ENCODE measurements at regions not wholly inside any gene's neighbourhood (a gene's known extent, or its start where the extent isn't known, plus 50 kb on each side); places are given as distances from the start of the nearest gene placed in this dataset.
"Not testable (repeated sequence)": the region's sequence is repeated elsewhere in the genome, so short reads cannot be mapped to it uniquely, and the experiment has no call there.

DNA sequence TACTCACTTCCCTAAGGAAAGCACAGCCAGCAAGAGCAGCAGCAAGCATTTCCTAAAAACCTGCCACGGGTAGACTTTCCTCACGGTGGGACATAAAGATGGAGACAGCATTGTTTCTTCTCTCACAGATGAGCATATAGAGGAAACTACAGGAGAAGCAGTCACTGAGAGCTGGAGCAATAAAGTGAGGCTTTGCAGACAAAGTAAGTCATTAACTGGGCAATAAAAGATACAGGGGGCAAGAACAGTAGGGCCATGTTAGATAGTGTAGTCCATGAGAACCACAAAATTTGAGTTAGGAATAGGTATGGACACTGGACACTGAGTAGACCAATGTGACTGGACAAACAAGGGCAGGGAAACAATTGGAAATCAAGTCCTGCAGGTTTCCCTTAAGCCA lies 240.1 kb upstream of the NFIA start:
- Histone ChIP-seq H3K27ac (no peak overlapping the region), H3K4me3 (no peak overlapping the region), H3K4me1 (ENCODE audit: low read depth) (no peaks in the 10 kb centered on the region), H3K9me3 (ENCODE audit: low read depth) (no peaks in the 10 kb centered on the region), H3K27me3 (no peaks in the 10 kb centered on the region), H3K36me3 (no peaks in the 10 kb centered on the region)
- DNase-seq (ENCODE audit: low read depth in 1 of 2, low spot score in 1 of 2) = no peak
- TF ChIP-seq, protein P1, sequence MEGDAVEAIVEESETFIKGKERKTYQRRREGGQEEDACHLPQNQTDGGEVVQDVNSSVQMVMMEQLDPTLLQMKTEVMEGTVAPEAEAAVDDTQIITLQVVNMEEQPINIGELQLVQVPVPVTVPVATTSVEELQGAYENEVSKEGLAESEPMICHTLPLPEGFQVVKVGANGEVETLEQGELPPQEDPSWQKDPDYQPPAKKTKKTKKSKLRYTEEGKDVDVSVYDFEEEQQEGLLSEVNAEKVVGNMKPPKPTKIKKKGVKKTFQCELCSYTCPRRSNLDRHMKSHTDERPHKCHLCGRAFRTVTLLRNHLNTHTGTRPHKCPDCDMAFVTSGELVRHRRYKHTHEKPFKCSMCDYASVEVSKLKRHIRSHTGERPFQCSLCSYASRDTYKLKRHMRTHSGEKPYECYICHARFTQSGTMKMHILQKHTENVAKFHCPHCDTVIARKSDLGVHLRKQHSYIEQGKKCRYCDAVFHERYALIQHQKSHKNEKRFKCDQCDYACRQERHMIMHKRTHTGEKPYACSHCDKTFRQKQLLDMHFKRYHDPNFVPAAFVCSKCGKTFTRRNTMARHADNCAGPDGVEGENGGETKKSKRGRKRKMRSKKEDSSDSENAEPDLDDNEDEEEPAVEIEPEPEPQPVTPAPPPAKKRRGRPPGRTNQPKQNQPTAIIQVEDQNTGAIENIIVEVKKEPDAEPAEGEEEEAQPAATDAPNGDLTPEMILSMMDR (IDR thresholded peaks at IDR 0.05; ENCODE audit: low read depth, low read length) = no peak

DNA sequence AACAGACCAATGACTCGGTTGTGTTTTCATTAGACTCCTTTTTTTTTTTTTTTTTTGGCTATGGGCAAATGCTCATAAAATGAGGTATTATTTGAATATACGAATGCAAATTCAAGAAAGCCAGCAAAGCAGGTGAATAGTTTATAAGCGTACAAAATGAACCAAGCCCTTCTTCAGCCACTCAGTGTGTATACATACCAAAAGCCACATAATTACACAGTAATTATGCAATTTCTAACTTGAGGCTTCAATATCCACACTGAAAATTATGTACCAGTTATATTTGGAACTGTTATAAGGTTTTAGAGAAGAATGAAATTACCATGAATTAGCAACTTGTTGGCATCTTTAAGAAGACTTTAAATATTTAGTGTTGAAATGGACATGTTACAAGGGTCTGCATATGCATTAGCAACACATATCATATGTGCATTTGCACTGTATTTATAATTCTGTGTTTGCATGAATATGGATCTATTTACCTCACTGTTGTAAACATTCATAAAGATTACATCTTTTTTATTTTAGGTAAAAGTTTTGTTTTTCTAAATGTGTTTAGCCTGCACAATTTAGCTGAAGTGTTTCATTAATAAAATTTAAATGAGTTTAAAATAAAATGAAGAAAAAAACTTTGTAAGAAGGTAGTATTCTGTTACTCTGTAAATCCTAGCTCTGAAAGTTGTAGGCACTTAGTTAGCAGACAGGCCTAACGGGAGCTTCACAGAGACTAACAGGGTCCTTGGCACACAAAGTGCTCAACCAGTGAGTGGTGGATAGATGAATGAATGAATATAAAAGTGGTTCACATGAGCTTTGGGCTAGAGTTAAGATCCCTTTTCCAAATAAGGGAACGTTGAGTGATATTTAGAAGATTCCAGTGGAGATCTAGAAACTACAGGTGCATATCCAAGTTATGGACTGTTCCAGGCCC lies 241.0 kb upstream of the NFIA start:
- no peak overlapping the region for H3K27ac ChIP-seq
- no peak overlapping the region for H3K4me3 ChIP-seq

DNA sequence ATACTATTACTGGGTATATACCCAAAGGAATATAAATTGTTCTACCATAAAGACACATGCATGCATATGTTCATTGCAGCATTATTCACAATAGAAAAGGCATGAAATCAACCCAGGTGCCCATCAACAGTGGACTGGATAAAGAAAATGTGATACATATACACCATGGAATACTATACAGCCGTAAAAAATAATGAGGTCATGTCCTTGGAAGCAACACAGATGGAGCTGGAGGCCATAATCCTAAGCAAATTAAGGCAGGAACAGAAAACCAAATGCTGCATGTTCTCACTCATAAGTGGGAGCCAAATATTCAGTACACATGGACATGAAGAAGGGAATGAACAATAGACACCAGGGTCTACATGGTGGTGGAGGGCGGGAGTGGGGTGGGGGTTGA lies 241.9 kb upstream of the NFIA start:
- not testable (repeated sequence) for H3K4me3 ChIP-seq; H3K4me1 ChIP-seq (ENCODE audit: low read depth); H3K27me3 ChIP-seq; H3K27ac ChIP-seq; H3K36me3 ChIP-seq; DNase-seq (ENCODE audit: low read depth in 1 of 2, low spot score in 1 of 2); H3K9me3 ChIP-seq (ENCODE audit: low read depth)

More for the DNA sequence above, 241.0 kb upstream of the NFIA start:
- H3K27me3 ChIP-seq = no peaks in the 10 kb centered on the region
- H3K4me1 ChIP-seq (ENCODE audit: low read depth) = no peaks in the 10 kb centered on the region
- H3K9me3 ChIP-seq (ENCODE audit: low read depth) = no peaks in the 10 kb centered on the region
- H3K36me3 ChIP-seq = no peaks in the 10 kb centered on the region
- TF ChIP-seq, protein P1 (IDR thresholded peaks at IDR 0.05; ENCODE audit: low read depth, low read length) = no peak
- no peak for DNase-seq (ENCODE audit: low read depth in 1 of 2, low spot score in 1 of 2)

DNA sequence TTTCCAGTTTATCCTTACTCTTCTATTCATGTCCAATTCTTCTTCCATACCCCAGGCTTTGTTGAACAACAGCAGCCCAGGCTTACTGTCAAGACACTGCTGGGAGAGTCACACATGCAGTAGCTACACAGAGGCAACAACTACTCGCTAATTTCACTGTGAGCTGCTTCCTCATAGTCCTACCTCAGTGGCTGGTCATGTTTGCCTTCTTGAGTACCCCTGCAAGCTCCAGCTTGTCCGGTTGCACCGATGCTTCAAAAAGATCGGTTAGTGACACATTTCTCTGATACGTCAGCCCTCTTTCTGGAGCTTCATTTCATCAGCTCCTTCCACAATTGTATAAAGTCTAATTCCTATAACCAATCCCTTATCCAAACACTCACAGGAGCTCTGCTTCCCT lies 246.7 kb upstream of the NFIA start:
- TF ChIP-seq, protein P1 (IDR thresholded peaks at IDR 0.05; ENCODE audit: low read depth, low read length) = no peak

DNA sequence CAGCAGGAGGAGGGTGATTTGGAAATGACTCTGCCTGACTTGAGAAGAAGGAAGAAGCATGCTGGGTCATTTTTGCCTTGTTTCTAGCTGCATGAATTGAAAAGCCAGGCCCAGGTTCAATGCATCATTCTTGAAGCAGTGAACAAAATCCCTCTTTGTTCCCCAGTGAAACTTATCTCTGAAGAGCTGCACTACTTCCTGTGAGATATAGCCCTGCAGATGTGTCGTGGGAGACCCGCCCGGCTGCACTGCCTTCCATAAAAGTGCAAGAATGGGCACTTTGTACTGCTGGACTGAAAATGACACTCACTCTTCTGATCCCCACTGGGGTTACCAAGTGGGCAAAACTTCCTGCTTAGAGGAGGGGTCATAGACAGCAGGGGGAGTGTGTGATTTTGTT lies 249.2 kb upstream of the NFIA start:
- TF ChIP-seq, protein P1 (IDR thresholded peaks at IDR 0.05; ENCODE audit: low read depth, low read length) = no peak
- Histone ChIP-seq H3K27me3 (no peaks in the 10 kb centered on the region), H3K4me3 (no peak overlapping the region), H3K4me1 (ENCODE audit: low read depth) (no peaks in the 10 kb centered on the region), H3K9me3 (ENCODE audit: low read depth) (no peaks in the 10 kb centered on the region), H3K36me3 (no peaks in the 10 kb centered on the region), H3K27ac (no peak overlapping the region)
- peak in 1 of 2 donors; percentile 72 for DNase-seq (ENCODE audit: low read depth in 1 of 2, low spot score in 1 of 2)

More for the DNA sequence above, 246.7 kb upstream of the NFIA start:
- Histone ChIP-seq H3K9me3 (ENCODE audit: low read depth) (no peaks in the 10 kb centered on the region), H3K36me3 (no peaks in the 10 kb centered on the region), H3K4me1 (ENCODE audit: low read depth) (no peaks in the 10 kb centered on the region), H3K27me3 (no peaks in the 10 kb centered on the region), H3K4me3 (no peak overlapping the region), H3K27ac (no peak overlapping the region)
- DNase-seq (ENCODE audit: low read depth in 1 of 2, low spot score in 1 of 2) = no peak

DNA sequence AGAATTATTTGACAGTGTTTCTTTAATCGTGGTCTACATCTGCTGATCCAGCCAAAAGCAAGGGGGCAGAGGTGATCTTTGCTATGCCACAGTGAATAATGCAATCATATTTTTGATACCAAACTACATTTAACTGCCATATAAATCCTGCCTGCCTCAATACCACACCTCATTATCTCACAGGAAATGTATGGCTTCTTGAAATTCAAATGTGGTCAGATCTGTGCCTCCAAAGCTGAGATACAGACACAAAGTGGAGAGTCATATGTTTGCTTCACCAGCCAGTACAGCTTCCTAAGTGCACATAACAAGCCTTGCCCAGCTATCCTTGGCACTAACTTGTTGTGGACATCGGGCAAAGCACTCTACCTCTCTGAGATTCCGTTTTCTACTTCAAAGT lies 250.0 kb upstream of the NFIA start:
- DNase-seq (ENCODE audit: low read depth in 1 of 2, low spot score in 1 of 2) = no peak
- TF ChIP-seq, protein P1 (IDR thresholded peaks at IDR 0.05; ENCODE audit: low read depth, low read length) = no peak
- no peaks in the 10 kb centered on the region for H3K27me3 ChIP-seq
- no peaks in the 10 kb centered on the region for H3K4me1 ChIP-seq (ENCODE audit: low read depth)
- H3K36me3 ChIP-seq = no peaks in the 10 kb centered on the region
- H3K27ac ChIP-seq = no peak overlapping the region
- H3K4me3 ChIP-seq = no peak overlapping the region
- no peaks in the 10 kb centered on the region for H3K9me3 ChIP-seq (ENCODE audit: low read depth)
